NCI-H446 (cell line): ENCODE measurements at regions not wholly inside any gene's neighbourhood (a gene's known extent, or its start where the extent isn't known, plus 50 kb on each side); places are given as distances from the start of the nearest gene placed in this dataset.
A peak's percentile ranks its signal among the peaks of the same experiment; 100 is the strongest.

ENCODE experiments used
- DNase-seq, 2 experiments: peaks; one replicate each; lab custom pipeline; 2025; lab: John Stamatoyannopoulos, UW

DNA sequence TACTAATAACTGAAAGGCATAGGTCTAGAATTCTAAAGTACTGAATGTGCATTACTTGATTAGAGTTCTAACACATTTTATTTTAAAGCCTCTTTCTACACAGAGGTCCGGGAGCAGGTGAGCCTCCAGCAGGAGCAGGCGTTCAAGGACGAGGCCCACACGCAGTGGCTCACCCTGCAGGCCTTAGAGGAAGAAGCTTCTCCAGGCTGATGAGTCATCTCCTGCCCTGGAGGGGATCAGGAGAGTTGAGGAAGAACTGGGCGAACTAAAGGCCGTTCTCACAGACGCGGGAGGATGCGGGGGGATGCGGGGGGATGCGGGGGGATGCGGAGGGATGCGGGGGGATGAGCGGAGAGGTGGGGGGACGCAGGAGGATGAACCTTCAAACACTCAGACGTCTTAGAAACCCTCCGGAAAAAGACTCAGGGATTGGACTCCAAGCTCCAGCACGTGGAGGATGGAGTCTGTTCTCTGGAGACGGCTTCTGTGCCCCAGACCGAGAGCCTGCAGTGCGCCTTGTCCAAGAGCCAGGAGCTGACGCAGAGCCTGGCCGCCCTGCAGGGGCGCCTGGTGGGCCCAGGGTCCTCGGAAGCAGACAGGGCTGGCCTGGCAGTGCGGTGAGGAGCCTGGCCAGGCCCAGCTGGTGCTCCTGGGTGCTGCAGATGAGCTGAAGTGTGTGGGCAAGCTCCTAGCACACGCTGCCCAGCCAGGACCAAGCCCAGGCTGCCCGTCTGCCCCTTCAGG lies 433.7 kb upstream of the TPK1 start:
- DNase-seq = peak in 1 of 2 experiments; percentile 4

DNA sequence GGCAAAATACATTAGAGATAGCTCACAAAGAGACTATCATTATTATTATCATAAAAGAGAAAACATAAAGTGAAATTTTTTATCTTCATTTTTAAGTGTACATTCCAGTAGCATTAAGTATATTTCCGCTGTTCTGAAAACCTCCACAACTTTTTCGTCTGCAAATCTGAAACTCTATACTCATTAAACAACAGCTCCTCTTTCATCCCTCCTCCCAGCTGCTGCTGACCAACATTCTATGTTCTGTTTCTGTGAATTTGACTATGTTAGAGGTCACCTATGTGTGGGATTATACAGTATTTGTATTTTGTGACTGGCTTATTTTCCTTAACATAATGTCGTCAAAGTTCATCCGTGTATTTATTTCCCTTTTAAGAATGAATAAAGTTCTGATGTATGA lies 429.3 kb upstream of the TPK1 start:
- no peak for DNase-seq

DNA sequence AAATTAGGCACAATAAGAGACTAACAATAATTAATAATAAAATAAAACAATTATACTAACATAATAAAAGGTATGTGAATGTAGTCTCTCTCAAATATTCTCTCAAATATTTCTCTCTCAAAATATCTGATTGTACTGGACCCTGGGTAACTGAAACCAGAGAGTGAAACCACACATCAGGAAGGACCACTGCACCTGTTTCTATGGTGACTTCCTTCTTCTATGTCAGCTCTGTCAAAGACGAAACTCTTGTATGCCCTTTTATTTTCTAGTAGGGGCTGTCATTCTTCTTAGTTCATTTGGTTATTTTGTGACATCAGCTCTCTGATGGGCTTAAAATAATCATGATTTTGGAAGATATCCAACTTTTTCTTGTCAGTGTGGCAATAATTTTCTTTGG lies 428.0 kb upstream of the TPK1 start:
- DNase-seq = no peak

DNA sequence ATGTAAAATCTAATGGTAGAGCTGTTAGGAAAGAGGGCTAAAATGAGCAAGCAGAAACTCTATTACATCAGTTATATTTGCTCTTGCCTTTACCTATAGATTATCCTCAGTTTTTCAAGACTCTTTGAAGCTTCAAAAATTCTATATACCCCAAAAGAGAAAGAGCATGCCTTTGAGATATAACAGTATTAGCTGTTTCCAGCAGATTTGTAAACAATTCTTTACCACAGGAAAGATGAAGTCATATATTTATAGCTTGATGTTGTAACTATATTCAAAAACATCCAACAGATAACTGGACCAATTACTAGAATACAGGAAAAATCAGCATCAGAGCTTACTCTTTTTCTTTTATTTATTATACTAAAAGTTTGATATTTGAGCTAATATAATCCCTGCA lies 416.2 kb upstream of the TPK1 start:
- DNase-seq = no peak

DNA sequence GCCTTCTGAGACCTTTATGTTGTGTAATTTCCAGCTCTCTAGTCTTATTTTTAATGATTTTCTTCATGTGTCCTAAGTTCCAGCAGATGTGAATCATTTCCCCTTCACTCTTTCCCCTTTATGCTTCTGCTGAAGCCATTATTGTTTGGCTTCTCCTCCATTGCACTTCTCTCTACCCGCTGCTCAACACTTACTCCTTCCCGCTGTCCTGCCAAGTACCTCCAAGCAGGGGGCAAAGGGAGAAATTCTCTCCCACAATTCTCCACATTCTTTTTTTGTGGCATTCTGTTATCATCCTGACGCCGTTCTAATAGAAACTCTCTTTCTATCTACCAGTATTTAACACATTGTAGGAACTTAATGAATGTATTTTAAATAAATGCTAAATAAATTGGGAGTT lies 388.9 kb upstream of the TPK1 start:
- no peak for DNase-seq

DNA sequence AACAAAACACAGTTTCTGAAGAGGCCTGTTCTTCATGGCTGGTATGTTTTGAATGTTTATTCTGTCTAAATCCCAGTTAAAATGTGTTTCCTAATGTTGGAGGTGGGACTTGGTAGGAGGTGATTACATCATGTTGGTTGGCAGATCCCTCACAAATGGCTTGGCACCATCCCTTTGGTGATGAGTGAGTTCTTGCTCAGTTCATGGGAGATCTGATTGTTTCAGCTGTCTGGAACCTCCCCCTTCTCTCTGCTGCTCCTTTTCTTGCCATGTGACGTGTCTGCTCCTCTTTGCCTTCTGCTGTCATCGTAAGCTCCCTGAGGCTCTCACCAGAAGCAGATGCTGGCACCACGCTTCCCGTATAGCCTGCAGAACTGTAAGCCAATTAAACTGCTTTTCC lies 383.6 kb upstream of the TPK1 start:
- peak in 1 of 2 experiments; percentile 1 for DNase-seq

DNA sequence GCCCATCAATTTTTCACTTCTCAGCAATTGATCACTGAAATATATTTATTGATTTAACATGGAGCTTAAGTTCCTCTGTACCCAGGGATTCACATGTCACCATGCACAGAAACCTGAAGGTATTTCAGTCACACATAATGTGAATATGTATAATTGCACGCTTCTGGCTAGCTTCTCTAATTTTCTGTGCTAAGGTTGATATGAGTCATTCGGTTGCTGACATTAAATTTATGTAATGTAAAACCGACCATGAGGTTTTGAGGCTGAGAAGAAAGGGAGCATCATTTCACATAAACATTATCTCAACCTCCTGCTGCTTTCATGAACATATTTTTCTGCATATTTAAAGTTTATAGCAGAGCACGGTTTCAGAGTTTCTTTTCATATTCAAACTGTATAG lies 381.0 kb upstream of the TPK1 start:
- no peak for DNase-seq

DNA sequence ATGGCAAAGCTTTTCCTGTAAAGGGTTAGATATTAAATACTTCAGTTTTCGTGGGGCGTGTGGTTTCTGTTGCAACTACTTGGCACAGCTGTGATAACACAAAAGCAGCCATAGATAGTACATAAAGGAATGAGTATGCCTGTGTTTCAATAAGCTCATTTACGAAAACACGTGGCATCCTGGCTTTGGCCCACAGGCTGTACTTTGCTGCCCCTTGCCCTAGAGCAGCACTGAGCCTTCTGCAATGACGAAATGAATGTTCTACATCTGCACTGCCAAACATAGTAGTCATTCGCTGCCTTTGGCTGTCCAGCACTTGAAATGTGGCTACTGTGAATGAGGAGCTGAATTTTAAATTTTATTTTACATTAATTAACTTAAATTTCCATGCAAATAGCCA lies 376.2 kb upstream of the TPK1 start:
- no peak for DNase-seq

DNA sequence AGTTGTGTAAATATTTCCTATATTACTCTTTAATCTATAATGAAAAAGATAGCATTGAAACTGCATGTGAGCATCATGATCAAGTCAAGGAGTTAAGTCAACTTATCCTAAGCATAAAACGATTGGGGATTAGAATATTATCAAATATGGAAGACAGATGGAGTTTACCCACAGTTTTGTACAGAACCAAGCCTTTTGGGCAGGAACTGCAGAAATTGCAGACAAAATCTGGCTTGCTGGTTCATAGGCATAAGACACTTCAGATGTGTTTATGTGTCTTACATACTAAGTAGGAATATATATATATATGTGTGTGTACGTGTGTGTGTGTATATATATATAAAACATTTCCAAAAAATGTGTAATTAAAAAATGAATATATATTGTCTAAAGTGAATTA lies 375.4 kb upstream of the TPK1 start:
- no peak for DNase-seq

DNA sequence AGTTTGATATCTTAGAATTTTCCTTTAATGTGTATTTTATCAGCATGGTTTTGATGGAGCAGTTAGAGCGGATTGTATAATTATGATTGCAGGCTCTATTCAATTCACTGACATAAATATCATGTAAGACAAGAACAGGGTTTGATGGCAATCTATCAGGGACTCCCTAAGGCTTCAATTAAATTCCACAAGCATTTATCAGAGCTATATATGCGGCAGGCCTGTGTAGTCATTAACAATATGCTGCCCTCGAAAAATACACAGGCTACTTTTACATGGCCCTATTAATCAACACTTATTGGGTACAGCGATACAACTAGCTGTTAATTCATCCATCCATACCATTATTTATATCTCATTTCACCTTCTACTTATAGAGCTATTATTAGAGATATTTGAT lies 358.1 kb upstream of the TPK1 start:
- DNase-seq = no peak

DNA sequence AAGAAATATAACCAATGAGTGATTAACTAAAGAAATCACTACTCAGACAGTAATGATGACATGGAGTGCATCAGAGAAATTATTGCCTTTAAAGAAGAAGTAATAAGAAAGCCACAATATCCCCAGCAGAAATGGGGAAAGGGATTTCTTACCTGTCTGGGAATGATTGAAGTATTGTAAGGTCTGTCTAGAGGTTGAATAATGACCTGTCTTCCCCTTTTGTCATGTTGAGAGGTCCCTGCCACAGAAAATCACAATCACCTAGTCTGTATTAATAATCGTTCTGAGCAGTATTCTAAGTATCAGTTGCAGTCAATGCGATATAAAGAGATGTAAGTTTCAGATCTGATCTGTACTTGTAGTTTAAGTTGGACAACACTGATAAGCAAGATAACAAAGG lies 349.1 kb upstream of the TPK1 start:
- DNase-seq = no peak

DNA sequence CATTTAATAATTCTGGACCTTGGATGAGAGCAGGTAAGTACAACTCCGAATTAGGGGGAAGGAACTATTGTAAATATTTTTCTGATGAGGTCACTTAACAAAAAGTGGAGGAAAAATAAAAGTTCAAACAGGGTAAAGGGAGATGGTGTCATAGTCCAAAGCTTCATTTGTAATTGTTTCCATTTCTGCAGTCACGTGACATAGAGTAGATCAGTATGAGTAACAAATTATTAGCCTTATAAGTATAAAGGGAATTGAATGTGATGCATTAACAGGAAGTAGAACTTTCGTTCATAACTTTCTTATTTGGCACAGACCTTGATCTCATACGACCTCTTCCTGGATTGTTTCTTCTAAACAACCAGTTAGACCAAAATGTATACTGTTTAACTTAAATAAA lies 347.2 kb upstream of the TPK1 start:
- no peak for DNase-seq

DNA sequence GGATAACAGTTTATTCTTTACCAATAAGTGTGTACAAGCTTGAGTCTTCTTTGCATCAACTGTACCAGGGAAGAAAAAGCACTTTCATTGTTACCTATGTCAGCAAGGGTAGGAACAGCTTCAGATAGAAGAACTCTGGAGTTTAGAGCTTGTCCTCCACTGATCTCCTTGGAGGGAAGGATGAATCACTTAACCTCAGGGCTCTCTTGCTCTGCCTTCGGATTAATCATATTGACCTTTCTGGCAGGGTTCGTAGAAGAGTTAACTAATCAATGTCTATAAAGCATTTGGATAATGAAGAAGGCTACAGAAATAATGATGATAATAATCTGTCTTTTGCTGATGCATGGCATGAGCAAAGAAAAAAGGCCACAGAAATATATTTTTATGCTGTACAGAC lies 339.5 kb upstream of the TPK1 start:
- no peak for DNase-seq

DNA sequence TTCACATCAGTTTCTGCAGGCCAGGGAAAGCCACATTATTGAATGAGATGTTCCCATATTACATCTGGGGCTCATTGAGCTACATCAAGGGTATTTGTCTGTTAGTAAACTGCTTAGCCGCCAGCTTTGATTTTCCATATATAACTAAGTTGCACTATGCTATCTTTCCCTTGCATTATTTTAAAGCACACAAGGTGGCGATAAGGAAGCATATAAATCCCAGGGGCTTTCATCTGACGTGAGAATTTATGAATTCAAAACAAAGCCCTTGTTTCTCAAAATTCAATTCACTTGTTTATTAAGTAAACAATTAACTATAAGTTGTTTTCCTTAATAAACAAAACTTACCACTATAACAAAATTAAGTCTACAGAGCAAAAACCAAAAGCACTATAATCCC lies 334.1 kb upstream of the TPK1 start:
- no peak for DNase-seq

DNA sequence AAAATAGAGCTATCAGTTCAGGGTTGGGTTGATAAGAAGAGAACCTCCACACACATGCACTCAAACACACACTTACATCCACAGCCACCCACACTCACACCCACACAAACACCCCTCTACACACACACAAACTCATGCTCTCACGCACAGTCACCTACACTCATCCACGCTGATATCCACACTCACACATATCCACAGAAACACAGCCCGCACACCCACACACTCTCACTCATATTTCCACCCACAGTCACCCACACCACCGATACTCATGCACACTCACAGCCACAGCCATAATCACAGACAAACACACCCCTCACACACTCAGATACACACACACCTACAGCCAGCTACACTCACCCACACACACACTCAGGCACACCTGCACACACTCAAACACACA lies 333.0 kb upstream of the TPK1 start:
- no peak for DNase-seq

DNA sequence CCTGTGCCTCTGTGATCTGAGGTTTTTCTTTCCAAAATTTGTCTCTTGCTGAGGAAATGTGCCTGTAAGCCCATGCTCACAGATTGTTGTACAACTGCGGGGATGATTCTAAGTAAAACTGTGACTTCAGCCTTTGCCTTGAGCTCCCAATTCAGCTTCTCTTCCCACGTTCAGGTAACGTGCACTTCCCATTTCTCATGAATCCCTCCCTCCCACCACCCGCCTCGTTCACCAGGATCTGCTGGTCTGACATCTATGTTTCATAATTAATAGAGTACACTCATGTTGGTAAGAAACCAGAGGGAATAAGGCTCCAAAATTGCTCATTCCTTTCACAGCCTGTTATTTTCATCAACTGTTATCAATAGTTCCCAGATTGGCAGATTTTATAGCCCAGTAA lies 332.6 kb upstream of the TPK1 start:
- no peak for DNase-seq

DNA sequence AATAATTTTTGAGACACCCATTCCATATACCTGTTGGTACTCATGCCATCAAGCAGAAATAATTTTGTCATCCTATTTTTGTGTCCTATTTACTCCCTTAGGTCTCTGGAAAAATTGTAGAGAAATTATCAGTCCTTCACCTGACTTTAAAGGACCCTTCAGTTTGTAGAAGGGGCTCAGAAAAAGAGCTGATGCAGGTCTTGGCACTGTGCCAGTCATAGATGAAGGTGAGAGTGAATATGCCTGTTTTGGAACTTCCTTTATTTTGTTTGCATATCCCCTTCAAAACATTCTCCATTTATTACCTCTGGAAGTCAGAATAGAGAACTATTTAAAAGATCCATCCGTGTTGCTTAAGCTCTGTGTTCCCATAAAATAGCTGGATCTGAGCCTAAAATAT lies 321.0 kb upstream of the TPK1 start:
- no peak for DNase-seq

DNA sequence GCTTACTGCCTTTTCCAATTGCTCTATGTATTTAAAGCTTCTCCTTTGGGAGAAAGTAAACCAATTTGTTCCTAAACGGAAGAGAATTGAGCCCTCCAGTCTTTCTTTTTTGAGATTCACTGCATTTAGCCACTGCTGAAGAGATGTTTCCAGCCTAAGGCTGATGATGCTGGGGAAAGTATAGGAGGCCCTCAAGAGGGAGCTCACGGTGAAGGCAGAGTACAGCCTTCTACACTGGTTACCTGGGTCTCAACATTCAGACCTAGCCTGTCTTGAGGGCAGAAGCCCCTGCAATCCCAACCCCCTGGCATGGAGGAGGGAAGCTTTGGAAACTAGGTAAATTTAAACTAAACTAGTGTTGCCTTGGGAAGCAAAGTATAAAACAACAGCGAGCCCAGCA lies 316.7 kb upstream of the TPK1 start:
- no peak for DNase-seq

DNA sequence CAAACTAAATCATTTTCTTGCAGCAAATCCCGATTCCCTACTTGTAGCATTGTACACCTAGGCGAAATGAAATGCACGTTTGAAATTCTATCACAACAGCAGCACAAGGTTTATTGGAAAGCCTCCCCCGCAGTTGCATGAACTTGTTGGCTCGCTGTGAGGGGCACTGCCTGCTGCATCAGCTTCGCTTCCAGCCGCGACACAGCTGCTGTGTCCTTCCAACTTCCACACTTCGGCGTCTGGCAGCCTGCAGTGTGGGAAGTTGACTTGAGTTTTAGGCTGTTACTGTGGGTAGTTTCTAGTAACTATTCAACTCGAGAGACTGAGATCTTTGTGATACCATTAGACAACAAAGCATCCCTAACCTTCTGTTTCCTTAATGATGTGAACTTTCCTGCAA lies 315.8 kb upstream of the TPK1 start:
- DNase-seq = no peak

DNA sequence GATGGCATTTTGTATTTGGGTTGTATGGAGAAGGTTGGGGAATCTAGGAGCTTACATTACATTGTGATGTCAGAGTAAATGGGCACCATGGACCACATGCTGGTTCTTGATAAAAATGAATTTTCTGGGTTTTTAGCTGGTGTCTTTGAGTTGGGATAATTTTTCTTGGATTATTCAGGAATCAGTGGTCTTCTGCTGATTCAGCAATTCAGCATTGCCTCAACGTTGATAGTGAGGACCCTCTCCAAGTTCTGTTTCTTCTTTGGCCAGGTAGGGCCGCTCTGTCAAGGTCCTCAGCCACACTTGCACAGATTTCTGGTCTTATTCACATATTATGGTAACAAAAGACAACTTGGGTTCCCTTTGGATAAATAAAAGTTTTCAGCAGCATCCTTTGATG lies 312.0 kb upstream of the TPK1 start:
- DNase-seq = no peak

DNA sequence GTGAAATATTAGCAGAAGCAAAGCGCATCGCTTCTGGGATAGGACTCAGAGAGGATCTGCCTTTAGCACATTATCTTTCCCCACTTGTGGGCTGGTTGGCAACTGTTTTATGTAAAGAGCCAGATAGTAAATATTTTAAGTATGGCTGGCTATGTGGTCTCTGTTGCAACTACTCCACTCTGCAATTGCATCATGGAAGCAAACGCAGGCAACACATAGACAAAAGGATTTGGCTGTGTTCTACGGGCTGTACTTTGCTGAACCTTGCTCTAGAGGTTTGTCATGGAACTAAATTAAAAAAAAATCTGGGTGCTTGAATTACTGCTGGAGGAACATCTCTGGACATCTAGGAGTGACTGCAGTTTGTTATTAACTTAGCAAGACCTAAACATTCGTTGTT lies 307.8 kb upstream of the TPK1 start:
- DNase-seq = no peak

DNA sequence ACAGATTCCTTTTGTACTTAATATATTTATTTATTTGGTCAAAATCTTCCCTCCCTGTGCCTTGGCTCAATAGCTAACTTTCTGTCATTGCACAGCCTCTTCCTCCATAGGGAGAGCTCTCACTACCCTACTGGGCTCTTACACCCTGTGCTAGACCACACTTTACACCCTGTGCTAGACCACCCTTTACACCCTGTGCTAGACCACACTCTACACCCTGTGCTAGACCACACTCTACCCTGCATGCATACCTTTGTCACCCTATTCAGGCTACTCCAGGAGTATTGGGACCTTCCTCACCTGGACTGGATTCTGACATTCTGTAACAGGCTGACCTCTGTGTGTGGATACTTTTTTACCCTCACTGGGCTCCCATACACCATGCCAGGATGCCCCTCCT lies 298.5 kb upstream of the TPK1 start:
- DNase-seq = no peak

DNA sequence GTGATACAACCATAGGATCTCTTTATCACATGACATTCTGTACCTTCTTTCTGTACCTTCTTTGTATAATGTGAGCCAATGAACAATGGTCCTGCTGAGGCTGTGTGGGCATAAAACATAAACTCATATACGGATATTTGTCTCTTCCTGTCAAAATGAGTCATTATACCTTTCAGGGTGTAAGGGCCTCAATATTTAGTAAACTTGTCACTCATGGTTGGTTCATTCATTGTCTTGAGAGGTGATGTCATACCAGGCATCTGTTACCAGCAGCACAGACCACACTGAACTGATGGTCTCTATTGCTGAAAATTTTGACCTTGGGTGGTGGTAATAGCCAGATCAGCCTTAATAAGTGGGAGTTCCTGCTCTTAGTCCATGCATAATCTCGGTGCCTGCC lies 287.6 kb upstream of the TPK1 start:
- DNase-seq = no peak

DNA sequence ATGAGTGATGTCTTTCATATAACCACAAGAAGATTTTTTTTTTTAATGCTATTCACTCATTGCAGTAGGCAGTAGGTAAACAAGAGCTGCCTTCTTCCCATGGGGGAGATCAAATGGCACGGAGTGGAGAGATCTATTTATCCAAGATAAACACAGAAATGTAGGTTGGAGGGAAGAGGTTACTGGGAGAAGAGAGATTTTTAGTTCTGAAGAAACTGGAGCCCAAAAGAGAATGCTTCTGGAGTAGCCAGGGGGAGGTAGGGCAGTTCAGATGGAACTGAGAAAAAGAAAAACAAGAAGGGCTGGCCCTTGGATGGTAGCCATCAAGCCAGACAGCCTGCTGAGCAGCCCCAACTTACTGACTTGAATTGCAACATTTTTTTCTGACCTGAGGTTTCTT lies 270.1 kb upstream of the TPK1 start:
- DNase-seq = no peak

DNA sequence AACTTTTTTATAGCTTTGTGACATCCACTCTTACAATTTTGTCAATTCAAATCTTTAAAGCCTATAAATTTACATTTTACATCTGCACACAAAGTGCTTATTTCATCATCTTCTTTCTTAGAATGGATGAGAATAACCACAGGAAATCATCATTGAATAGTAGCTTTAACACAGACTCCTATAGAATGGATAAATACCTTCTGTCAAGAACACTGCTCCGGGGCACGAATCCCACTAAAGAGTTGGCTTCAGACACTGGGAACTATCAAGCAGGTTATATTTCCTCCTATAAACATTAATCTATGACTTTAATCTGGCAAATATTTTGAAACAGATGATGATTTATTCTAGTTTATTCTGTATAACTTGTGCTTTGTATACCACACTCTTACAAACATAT lies 269.7 kb upstream of the TPK1 start:
- no peak for DNase-seq
